CD14-positive monocyte (primary cell): ENCODE measurements at regions not wholly inside any gene's neighbourhood (a gene's known extent, or its start where the extent isn't known, plus 50 kb on each side); places are given as distances from the start of the nearest gene placed in this dataset.
A peak's percentile ranks its signal among the peaks of the same experiment; 100 is the strongest.

ENCODE experiments used
- DNase-seq, 3 donors: peaks; one replicate each; pipeline ENCODE4 v3.0.0-alpha.2; 2011 to 2022
- H2AFZ ChIP-seq: 2 replicates; pipeline ENCODE4 v1.6.0; 2012; ENCODE audit warnings: mild to moderate bottlenecking, low read depth, low read length, inconsistent platforms; ENCODE audit not compliant: insufficient read depth, poor library complexity, severe bottlenecking
- H3K27ac ChIP-seq, 2 donors: 1 replicate in 1 of 2; 2 replicates in 1 of 2; pipeline ENCODE4 v1.5.1; 2012 to 2013; ENCODE audit warnings: low read length in 2 of 2, control low read depth in 1 of 2, inconsistent platforms in 1 of 2, low read depth in 1 of 2, mild to moderate bottlenecking in 1 of 2
- H3K27me3 ChIP-seq, 2 donors: one replicate each; pipeline versions ENCODE4 v1.6.0 to v1.6.1; 2011 to 2013; ENCODE audit warnings: low read length in 2 of 2; ENCODE audit not compliant: control insufficient read depth in 2 of 2, insufficient read depth in 2 of 2
- H3K36me3 ChIP-seq, 2 donors: replicated peaks in 1 of 2; 1 replicate in 1 of 2; 2 replicates in 1 of 2; pipeline versions ENCODE4 v1.5.1 to v1.6.1; 2012 to 2013; ENCODE audit warnings: low read length in 2 of 2, control low read depth in 1 of 2, inconsistent platforms in 1 of 2, mild to moderate bottlenecking in 1 of 2; ENCODE audit not compliant: insufficient read depth in 2 of 2, control insufficient read depth in 1 of 2
- H3K4me1 ChIP-seq, 2 donors: 1 replicate in 1 of 2; 2 replicates in 1 of 2; pipeline versions ENCODE4 v1.5.1 to v1.6.1; 2012 to 2013; ENCODE audit warnings: low read length in 2 of 2, control low read depth in 1 of 2, inconsistent platforms in 1 of 2, mild to moderate bottlenecking in 1 of 2, moderate library complexity in 1 of 2; ENCODE audit not compliant: insufficient read depth in 2 of 2, control insufficient read depth in 1 of 2
- H3K4me2 ChIP-seq: replicated peaks from 2 replicates; pipeline ENCODE3; 2012; ENCODE audit warnings: low read length, moderate library complexity, mild to moderate bottlenecking; ENCODE audit not compliant: poor library complexity, severe bottlenecking; ENCODE audit errors: extremely low read depth
- H3K4me3 ChIP-seq, 3 experiments: fragments of 200-600 bp in 1 of 3; sonication (generic) in 1 of 3; replicated peaks in 1 of 3; 1 replicate in 2 of 3; 2 replicates in 1 of 3; pipeline ENCODE4 v1.5.1; 2011 to 2013; ENCODE audit warnings: low read length in 3 of 3, mild to moderate bottlenecking in 3 of 3, control low read depth in 2 of 3, low read depth in 2 of 3, inconsistent platforms in 1 of 3, moderate library complexity in 1 of 3
- H3K79me2 ChIP-seq: 2 replicates; pipeline ENCODE4 v1.6.0; 2012; ENCODE audit warnings: mild to moderate bottlenecking, control low read depth, inconsistent platforms, low read length, moderate library complexity; ENCODE audit not compliant: insufficient read depth
- H3K9ac ChIP-seq: 2 replicates; pipeline ENCODE4 v1.6.0; 2017; ENCODE audit warnings: low read length, mild to moderate bottlenecking; ENCODE audit not compliant: insufficient read depth, poor library complexity, severe bottlenecking
- H3K9me3 ChIP-seq, 2 donors: replicated peaks in 1 of 2; 1 replicate in 1 of 2; 2 replicates in 1 of 2; pipeline versions ENCODE4 v1.5.1 to v1.6.1; 2012 to 2013; ENCODE audit warnings: low read length in 2 of 2, control low read depth in 1 of 2; ENCODE audit not compliant: control insufficient read depth in 1 of 2, insufficient read depth in 1 of 2
- H4K20me1 ChIP-seq: 2 replicates; pipeline ENCODE4 v1.6.0; 2012; ENCODE audit warnings: mild to moderate bottlenecking, low read length, control low read depth, moderate library complexity; ENCODE audit not compliant: insufficient read depth
- H3K27ac Mint-ChIP-seq, 7 donors: one replicate each; pipeline ENCODE4 v1.8.0; 2020; ENCODE audit warnings: mild to moderate bottlenecking in 7 of 7, mixed read lengths in 7 of 7, moderate library complexity in 6 of 7, inconsistent platforms in 2 of 7
- H3K27me3 Mint-ChIP-seq, 3 donors: one replicate each; pipeline ENCODE4 v1.8.0; 2021 to 2022; ENCODE audit warnings: low read depth in 3 of 3, mild to moderate bottlenecking in 3 of 3, mixed read lengths in 3 of 3, moderate library complexity in 3 of 3, inconsistent platforms in 1 of 3
- H3K36me3 Mint-ChIP-seq, 2 donors: one replicate each; pipeline ENCODE4 v1.8.0; 2020; ENCODE audit warnings: mixed read lengths in 2 of 2, inconsistent platforms in 1 of 2, mild to moderate bottlenecking in 1 of 2
- H3K4me1 Mint-ChIP-seq: one replicate; pipeline ENCODE4 v1.8.0; 2020; ENCODE audit warnings: mild to moderate bottlenecking, mixed read lengths
- H3K4me3 Mint-ChIP-seq, 2 donors: one replicate each; pipeline ENCODE4 v1.8.0; 2020; ENCODE audit warnings: mild to moderate bottlenecking in 2 of 2, mixed read lengths in 2 of 2, moderate library complexity in 1 of 2
- H3K9me3 Mint-ChIP-seq, 7 donors: one replicate each; pipeline ENCODE4 v1.8.0; 2020 to 2022; ENCODE audit warnings: mixed read lengths in 7 of 7, mild to moderate bottlenecking in 6 of 7, moderate library complexity in 6 of 7, inconsistent platforms in 2 of 7
- CTCF ChIP-seq: fragments of 200-600 bp; IDR thresholded peaks from one replicate; pipeline ENCODE4 v1.8.0; 2022; ENCODE audit warnings: antibody characterized with exemption, mild to moderate bottlenecking
- WGBS: methylation state at CpG from one replicate; pipeline ENCODE4 v1.1.5; 2013; ENCODE audit warnings: missing lambda C conversion rate; ENCODE audit not compliant: insufficient coverage; 5-methylcytosine and 5-hydroxymethylcytosine counted together
- intact Hi-C, 2 donors: fragments of 100-400 bp; cut with micrococcal nuclease; formaldehyde crosslinking; loops; one replicate each; pipeline versions ENCODE4 v1.15.0 to v1.15.1; 2023

GRCh38 chr18:10022365-10022764, 108.5 kb downstream of the VAPA start:
- H3K4me1 Mint-ChIP-seq = peaks cover 70% of the 10 kb centered on the region
- H3K79me2 ChIP-seq = no peaks in the 10 kb centered on the region
- H3K4me1 ChIP-seq = peaks cover 57 to 74% of the 10 kb centered on the region in 2 donors
- H3K4me3 ChIP-seq = no peak overlapping the region
- 96% methylated on average over 3 of the region's 4 CpGs for WGBS
- H4K20me1 ChIP-seq = no peaks in the 10 kb centered on the region
- H3K36me3 ChIP-seq = no peaks in the 10 kb centered on the region
- H3K9me3 ChIP-seq = no peaks in the 10 kb centered on the region
- no peak overlapping the region for H3K4me2 ChIP-seq
- H3K27me3 ChIP-seq = no peaks in the 10 kb centered on the region
- H3K9ac ChIP-seq = no peak overlapping the region
- H3K9me3 Mint-ChIP-seq = peaks cover 0 to 3% (median 2%) of the 10 kb centered on the region in 7 donors
- H3K27ac ChIP-seq = no peak overlapping the region
- intact Hi-C loops = no loop called here
- H3K36me3 Mint-ChIP-seq = peaks cover under 1 to 3% of the 10 kb centered on the region in 2 donors
- H3K4me3 Mint-ChIP-seq = no peak overlapping the region
- DNase-seq = no peak
- peak overlapping the region in 1 of 7 donors; percentile 69 for H3K27ac Mint-ChIP-seq
- peaks cover 0 to 2% (median 2%) of the 10 kb centered on the region in 3 donors for H3K27me3 Mint-ChIP-seq
- TF ChIP-seq CTCF = no peak
- no peak overlapping the region for H2AFZ ChIP-seq

GRCh38 chr18:10023853-10024570, 110.2 kb downstream of the VAPA start:
- peak overlapping the region; percentile 70 to 88 (median 84) for H3K27ac Mint-ChIP-seq
- H3K4me1 Mint-ChIP-seq = peaks cover 59% of the 10 kb centered on the region
- H3K4me3 Mint-ChIP-seq = no peak overlapping the region
- peak in 2 of 3 donors; percentile 19 to 39 for DNase-seq
- peak overlapping the region; percentile 26 to 49 for H3K27ac ChIP-seq
- no peaks in the 10 kb centered on the region for H3K9me3 ChIP-seq
- TF ChIP-seq CTCF = no peak
- peak overlapping the region; percentile 21 for H2AFZ ChIP-seq
- peaks cover 0 to 3% of the 10 kb centered on the region in 2 donors for H3K36me3 Mint-ChIP-seq
- H3K9ac ChIP-seq = no peak overlapping the region
- H3K4me1 ChIP-seq = peaks cover 45 to 62% of the 10 kb centered on the region in 2 donors
- no peaks in the 10 kb centered on the region for H4K20me1 ChIP-seq
- no peak overlapping the region for H3K4me3 ChIP-seq
- H3K9me3 Mint-ChIP-seq = peaks cover 0 to 3% (median 2%) of the 10 kb centered on the region in 7 donors
- WGBS = 100% methylated on average over 2 of the region's 10 CpGs
- no peak overlapping the region for H3K4me2 ChIP-seq
- no peaks in the 10 kb centered on the region for H3K36me3 ChIP-seq
- H3K27me3 ChIP-seq = no peaks in the 10 kb centered on the region
- intact Hi-C loops = no loop called here
- no peaks in the 10 kb centered on the region for H3K79me2 ChIP-seq
- peaks cover 0 to 2% (median 0%) of the 10 kb centered on the region in 3 donors for H3K27me3 Mint-ChIP-seq
